ENCODE measurements at regions not wholly inside any gene's neighbourhood (a gene's known extent, or its start where the extent isn't known, plus 50 kb on each side); places are given as distances from the start of the nearest gene placed in this dataset.
"Not testable (repeated sequence)": the region's sequence is repeated elsewhere in the genome, so short reads cannot be mapped to it uniquely, and the experiment has no call there.

DNA sequence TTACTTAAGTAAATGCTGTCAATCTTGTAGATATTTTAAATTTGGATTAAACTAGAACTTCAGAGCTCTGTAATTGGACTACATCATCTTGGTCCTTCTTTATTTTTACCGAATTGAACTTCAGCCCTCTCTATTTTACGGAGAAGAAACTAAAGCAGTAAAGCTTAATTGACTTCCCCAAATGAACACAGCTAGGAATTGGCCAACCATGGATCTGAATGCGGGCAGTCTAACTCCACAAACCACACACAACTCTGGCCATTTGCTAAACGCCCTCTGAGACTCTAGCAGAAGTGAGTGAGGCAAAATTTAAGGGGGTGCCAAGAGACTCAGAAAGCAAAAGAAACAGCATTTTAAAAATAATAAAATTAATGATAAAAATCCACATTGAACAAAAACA lies 86.3 kb upstream of the KCTD1 start:
- in situ Hi-C loops (cut with HindIII; ENCODE audit: low pct_ligation_motif_present, low pct_unique_long_range_greater_than_20kb, low sequenced_read_pairs) = no loop called here
- DNase-seq = no peak

DNA sequence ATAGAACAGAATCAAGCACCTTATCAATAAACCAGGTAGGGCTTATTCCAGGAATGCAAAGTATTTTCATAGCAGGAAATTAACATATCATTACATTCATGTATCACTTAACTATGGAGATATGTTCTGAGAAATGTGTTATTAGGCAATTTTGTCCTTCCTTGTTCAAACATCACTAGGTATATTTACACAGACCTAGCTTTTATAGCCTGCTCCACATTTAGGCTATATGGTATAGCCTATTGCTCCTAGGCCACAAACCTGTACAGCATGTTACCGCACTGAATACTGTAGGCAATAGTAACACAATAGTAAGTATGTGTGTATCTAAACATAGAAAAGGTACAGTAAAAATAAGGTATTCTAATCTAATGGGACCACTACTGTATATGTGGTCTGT lies 82.8 kb upstream of the KCTD1 start:
- no peak for DNase-seq
- in situ Hi-C loops (cut with HindIII; ENCODE audit: low pct_ligation_motif_present, low pct_unique_long_range_greater_than_20kb, low sequenced_read_pairs) = no loop called here

DNA sequence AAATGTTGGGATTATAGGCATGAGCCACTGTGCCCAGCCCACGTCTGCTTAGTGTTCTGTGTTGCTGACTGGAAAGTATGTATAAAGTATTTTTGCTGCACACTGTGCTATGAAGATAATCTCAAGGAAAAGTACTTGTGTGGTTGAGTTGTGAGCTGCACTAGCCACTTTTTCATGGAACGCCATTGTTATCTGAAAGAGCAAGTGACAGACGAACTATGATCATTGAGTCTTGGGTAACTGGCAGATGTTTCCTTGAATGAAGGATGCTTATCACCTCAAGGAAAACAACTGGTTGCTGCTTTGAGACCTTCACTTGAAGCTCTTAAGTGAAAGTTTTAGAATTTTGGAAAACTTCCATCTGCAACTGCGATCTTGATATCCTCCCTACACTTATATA lies 82.2 kb upstream of the KCTD1 start:
- in situ Hi-C loops (cut with HindIII; ENCODE audit: low pct_ligation_motif_present, low pct_unique_long_range_greater_than_20kb, low sequenced_read_pairs) = no loop called here
- DNase-seq = no peak

DNA sequence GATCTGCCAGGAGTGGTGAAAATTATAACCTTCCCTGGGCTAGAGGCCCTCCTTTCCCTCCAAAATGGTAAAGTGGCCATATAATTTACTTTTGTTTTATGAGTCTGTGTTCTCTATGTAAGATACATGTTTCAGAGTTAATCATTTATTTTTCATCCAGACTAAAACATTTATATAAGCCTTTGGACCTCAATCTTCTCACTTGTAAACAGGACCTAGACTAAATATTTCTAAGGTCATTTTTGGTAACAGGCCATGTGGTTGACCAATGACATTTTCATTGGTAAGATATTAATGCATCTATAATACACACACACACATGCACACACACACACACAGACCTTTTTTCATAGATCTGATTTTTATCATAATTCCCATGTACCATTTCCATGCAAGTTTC lies 79.7 kb upstream of the KCTD1 start:
- in situ Hi-C loops (cut with HindIII; ENCODE audit: low pct_ligation_motif_present, low pct_unique_long_range_greater_than_20kb, low sequenced_read_pairs) = no loop called here
- no peak for DNase-seq

DNA sequence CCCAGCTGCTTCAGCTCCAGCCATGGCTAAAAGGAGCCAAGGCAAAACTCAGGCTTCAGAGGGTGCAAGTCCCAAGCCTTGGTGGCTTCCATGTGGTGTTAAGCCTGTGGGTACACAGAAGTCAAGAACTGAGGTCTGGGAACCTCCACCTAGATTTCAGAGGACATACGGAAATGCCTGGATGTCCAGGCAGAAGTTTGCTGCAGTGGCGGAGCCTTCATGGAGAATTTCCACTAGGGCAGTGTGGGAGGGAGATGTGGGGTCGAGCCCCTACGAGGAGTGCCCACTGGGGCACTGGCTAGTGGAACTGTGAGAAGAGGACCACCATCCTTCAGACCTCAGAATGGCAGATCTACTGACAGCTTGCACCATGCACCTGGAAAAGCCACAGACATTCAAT lies 76.1 kb upstream of the KCTD1 start:
- in situ Hi-C loops (cut with HindIII; ENCODE audit: low pct_ligation_motif_present, low pct_unique_long_range_greater_than_20kb, low sequenced_read_pairs) = no loop called here
- no peak for DNase-seq

DNA sequence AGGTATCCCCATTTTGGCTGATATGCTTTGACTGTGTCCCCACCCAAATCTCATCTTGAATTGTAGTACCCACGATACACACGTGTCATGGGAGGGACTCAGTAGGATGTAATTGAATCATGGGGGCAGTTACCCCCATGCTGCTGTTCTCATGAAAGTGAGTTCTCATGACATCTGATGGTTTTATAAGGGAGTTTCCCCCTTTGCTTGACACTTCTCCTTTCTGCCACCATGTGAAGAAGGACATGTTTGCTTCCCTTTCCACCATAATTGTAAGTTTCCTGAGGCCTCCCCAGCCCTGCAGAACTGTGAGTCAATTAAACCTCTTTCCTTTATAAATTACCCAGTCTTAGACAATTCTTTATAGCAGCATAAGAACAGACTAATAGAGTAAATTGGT lies 75.0 kb upstream of the KCTD1 start:
- DNase-seq; in situ Hi-C loops (cut with HindIII; ENCODE audit: low pct_ligation_motif_present, low pct_unique_long_range_greater_than_20kb, low sequenced_read_pairs): not testable (repeated sequence)

DNA sequence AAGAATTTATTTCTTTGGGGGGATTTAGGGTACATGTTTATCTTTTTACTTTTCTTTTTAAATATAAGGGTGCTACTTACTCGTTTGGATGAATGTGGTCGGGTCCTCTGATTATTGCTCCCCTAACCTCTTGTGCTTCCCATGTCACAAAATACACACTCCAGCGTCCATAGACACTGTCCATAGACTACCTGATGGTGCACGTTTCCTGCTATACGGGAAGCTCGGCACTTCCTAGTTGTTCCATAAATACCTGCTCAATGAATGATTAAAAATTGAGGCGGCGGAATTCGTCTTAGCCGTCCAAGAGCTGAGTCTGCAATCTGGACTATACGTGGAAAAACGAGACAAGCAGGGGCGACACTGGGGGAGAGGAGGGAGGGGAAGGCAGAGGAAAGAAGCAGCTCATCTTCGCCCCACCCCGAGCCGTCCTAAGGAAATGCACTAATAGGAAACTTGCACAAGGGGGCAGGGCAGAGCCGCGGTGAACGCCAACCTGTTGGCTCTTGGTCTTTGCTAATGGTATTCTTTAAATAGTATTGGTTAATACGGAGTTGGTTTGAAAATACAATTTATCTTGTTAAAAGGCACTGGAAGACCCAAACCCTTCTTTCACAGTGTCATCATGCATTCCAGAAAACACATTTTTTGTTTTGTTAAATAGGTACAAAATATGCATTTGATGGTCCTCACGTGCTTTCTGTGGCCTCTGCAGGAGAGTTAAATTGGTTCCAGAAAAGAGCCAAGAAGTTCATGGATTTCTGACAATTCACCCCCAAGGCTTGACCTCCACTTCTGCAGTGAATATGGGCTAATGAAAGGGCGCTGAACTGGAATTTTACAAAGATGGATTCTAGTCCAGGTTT lies 73.0 kb upstream of the KCTD1 start:
- in situ Hi-C loops (cut with HindIII; ENCODE audit: low pct_ligation_motif_present, low pct_unique_long_range_greater_than_20kb, low sequenced_read_pairs) = no loop called here
- DNase-seq = no peak

DNA sequence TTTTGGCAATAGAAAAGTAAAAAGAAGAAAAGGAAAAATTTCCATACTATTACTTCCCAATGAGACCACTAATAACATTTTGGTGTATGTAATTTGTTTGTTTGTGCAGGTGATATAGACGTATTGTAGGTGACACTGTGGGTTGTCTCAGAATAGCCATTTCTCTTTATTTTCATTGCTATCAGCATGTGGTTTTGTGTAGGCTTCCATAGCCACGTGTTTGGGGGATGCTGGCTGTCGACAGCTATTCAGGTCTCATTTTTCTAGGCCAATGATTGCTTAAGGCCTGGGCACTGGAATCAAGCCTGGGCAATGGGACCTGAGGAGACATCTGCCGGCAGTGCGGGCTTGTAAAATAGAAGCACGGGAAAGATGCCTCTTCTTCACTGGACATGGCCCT lies 71.0 kb upstream of the KCTD1 start:
- no peak for DNase-seq
- in situ Hi-C loops (cut with HindIII; ENCODE audit: low pct_ligation_motif_present, low pct_unique_long_range_greater_than_20kb, low sequenced_read_pairs) = no loop called here

DNA sequence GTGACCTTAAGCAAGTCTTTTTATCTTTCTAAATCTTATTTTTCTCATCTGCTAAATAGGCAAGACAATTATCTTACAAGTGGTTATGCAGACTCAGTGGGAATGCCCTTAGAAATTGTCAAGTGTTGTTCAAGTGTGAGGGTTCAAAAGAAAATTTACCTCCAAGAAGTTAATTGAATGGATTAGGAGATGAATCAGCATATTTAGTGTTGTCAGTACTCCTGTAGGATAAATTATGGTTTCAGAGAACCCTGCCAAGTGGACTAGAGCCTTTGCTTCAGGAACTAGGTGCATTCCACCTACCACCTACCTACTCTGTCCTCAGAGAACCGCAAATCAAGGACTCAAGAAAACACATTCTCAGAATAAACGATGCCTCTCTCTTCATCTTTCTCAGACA lies 69.8 kb upstream of the KCTD1 start:
- in situ Hi-C loops (cut with HindIII; ENCODE audit: low pct_ligation_motif_present, low pct_unique_long_range_greater_than_20kb, low sequenced_read_pairs) = no loop called here
- DNase-seq = no peak

DNA sequence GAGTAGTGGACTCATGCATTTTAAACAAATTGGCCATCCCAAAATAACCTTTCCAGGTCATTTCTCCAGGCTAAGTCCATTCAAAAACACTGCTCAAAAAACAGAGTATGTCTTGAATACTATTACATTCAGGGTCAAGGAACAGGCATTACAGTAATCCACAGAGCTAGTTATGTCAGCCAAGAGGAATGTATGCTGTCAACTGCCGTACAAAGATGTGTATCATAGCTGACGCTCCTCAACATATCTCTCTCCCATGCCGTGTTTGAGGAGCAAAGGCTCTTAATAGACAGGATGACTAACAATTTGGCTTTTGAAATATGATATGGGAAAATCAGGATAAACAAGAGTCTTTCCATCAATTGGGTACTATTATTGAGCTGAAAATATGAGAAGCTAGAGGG lies 68.8 kb upstream of the KCTD1 start:
- in situ Hi-C loops (cut with HindIII; ENCODE audit: low pct_ligation_motif_present, low pct_unique_long_range_greater_than_20kb, low sequenced_read_pairs) = no loop called here
- peak; percentile 4 for DNase-seq

DNA sequence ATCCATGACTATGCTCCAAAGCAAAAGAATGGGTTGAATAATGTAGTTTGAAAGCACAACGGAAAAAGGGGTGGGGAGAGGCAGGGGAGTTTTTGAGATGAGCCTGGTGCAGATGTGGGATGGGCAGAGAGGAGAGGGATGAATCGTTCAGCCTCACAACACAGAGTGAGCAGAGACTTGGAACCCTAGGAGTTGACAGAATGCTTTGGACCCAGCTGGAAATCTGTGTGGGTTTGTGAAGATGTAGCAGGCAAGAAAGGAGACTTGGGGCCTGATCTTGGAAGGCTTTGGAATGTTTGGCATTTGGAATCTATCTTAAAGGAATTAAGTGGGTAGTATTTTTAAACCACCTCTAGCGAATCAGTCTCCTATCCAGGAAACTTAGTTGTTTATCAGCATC lies 66.0 kb upstream of the KCTD1 start:
- in situ Hi-C loops (cut with HindIII; ENCODE audit: low pct_ligation_motif_present, low pct_unique_long_range_greater_than_20kb, low sequenced_read_pairs) = no loop called here

More for the DNA sequence above, 66.0 kb upstream of the KCTD1 start:
- no peak for DNase-seq

All from ACHN (cell line).